OCI-M2 (cell line): ENCODE measurements at regions not wholly inside any gene's neighbourhood (a gene's known extent, or its start where the extent isn't known, plus 50 kb on each side); places are given as distances from the start of the nearest gene placed in this dataset.

ENCODE experiments used
- DNase-seq: peaks from one replicate; lab custom pipeline; 2025; ENCODE audit not compliant: unreplicated experiment; lab: John Stamatoyannopoulos, UW

- no peak for DNase-seq
Measured at GRCh38 chr2:121860033-121860757, 104.7 kb downstream of the TSN start.

GRCh38 chr2:121860758-121861227 is 105.3 kb downstream of the TSN start:
- DNase-seq, result no peak

GRCh38 chr2:121862286-121862685 is 106.8 kb downstream of the TSN start:
- no peak for DNase-seq

GRCh38 chr2:121865914-121866313 is 110.5 kb downstream of the TSN start:
- no peak for DNase-seq

GRCh38 chr2:121866789-121867188 is 111.3 kb downstream of the TSN start:
- DNase-seq, result no peak

- no peak for DNase-seq
Measured at GRCh38 chr2:121868652-121869051, 113.2 kb downstream of the TSN start.

GRCh38 chr2:121869363-121869762 is 113.9 kb downstream of the TSN start:
- no peak for DNase-seq

GRCh38 chr2:121869873-121870272 is 114.4 kb downstream of the TSN start:
- no peak for DNase-seq

- DNase-seq, result no peak
Measured at GRCh38 chr2:121872651-121873050, 117.2 kb downstream of the TSN start.

GRCh38 chr2:121873864-121874263 is 118.4 kb downstream of the TSN start:
- no peak for DNase-seq

- DNase-seq, result no peak
Measured at GRCh38 chr2:121875585-121876185, 120.2 kb downstream of the TSN start.

GRCh38 chr2:121877366-121877765 is 121.9 kb downstream of the TSN start:
- DNase-seq, result no peak

- DNase-seq, result no peak
Measured at GRCh38 chr2:121880283-121880682, 124.8 kb downstream of the TSN start.

GRCh38 chr2:121881038-121881437 is 125.6 kb downstream of the TSN start:
- DNase-seq, result no peak

GRCh38 chr2:121881950-121882349 is 126.5 kb downstream of the TSN start:
- DNase-seq, result no peak

GRCh38 chr2:121884078-121884477 is 128.6 kb downstream of the TSN start:
- DNase-seq, result no peak

GRCh38 chr2:121884511-121884921 is 129.1 kb downstream of the TSN start:
- no peak for DNase-seq

- no peak for DNase-seq
Measured at GRCh38 chr2:121886059-121886458, 130.6 kb downstream of the TSN start.

- DNase-seq, result no peak
Measured at GRCh38 chr2:121887513-121888188, 132.2 kb downstream of the TSN start.

- DNase-seq, result no peak
Measured at GRCh38 chr2:121888189-121888557, 132.7 kb downstream of the TSN start.

GRCh38 chr2:121890041-121890440 is 134.6 kb downstream of the TSN start:
- no peak for DNase-seq
